Hematopoietic multipotent progenitor cell (in vitro differentiated cells): ENCODE measurements at regions not wholly inside any gene's neighbourhood (a gene's known extent, or its start where the extent isn't known, plus 50 kb on each side); places are given as distances from the start of the nearest gene placed in this dataset. TPM values are rescaled to one million over a fixed set of nuclear protein-coding genes. Genes with fewer than 3 reads are reported as not detected.
"Not testable (repeated sequence)": the region's sequence is repeated elsewhere in the genome, so short reads cannot be mapped to it uniquely, and the experiment has no call there.

Experiments used
- DNase-seq, 3 donors: peaks; one replicate each; pipeline ENCODE4 v3.0.0-alpha.2; 2011 to 2015; ENCODE audit warnings: low read depth in 2 of 3, low spot score in 2 of 3
- small RNA-seq: library from RNA; depleted of rRNA; stranded (forward); fragments of <200 nt; gene quantifications from one replicate; pipeline ENCODE3, GENCODE V24; 2012

GRCh38 chr12:53868511-53868986, 70.1 kb upstream of the HOXC13 start:
- DNase-seq = peak in 1 of 3 donors; percentile 3

GRCh38 chr12:53869500-53869899, 69.1 kb upstream of the HOXC13 start:
- DNase-seq = no peak

- DNase-seq = no peak
Measured at GRCh38 chr12:53870117-53870516, 68.5 kb upstream of the HOXC13 start.

DNA sequence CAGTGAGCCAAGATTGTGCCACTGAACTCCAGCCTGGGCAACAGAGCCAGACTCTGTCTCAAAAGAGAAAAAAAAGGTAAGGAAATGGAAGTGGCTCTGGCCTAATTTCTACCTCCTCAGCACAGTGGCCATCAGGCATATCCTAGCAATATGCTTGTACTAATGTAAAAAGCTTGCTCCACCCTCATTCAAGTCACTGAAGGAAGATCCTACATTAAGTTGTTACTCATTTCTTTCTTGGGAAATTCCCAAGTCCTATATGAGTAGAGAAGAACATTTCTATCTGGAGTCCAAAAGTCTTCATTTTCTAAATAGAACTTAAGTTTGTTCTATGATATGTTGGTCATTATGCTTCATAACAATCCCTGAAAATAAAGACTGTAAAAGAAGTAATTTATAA, 67.3 kb upstream of the HOXC13 start:
- DNase-seq = no peak

DNA sequence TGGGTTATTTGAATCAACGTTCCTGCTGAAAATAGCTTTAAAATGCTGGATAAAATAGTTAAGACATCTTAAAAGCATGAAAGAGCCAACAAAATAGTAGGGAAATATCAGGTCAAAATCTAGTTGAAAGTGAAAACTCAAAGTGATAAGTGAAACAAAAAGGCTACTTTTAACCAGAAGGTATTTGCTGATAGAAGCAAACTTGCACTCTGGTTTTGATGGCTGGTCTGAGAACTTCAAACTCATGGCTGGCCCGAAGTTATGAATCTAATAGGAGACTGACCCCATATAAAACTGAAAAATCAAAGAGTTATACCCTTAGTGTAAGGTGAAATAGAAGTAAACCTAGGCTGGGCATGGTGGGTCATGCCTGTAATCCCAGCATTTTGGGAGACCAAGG, 66.3 kb upstream of the HOXC13 start:
- DNase-seq = no peak

DNA sequence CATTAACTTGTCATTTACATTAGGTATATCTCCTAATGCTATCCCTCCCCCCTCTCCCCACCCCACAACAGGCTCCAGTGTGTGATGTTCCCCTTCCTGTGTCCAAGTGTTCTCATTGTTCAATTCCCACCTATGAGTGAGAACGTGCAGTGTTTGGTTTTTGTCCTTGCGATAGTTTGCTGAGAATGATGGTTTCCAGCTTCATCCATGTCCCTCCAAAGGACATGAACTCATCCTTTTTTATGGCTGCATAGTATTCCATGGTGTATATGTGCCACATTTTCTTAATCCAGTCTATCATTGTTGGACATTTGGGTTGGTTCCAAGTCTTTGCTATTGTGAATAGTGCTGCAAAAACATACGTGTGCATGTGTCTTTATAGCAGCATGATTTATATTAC, 60.7 kb upstream of the HOXC13 start:
- not testable (repeated sequence) for DNase-seq

GRCh38 chr12:53887006-53887405, 51.6 kb upstream of the HOXC13 start:
- DNase-seq = no peak

- no peak for DNase-seq
Measured at GRCh38 chr12:53887881-53888280, 50.8 kb upstream of the HOXC13 start.

Small RNA genes lying in the stretch of these regions (small RNA-seq; reads per million reads assigned to genes)
- not detected for gene RN7SKP289
